Retinal pigment epithelial cell (primary cell): ENCODE measurements at regions not wholly inside any gene's neighbourhood (a gene's known extent, or its start where the extent isn't known, plus 50 kb on each side); places are given as distances from the start of the nearest gene placed in this dataset.

Experiments used
- DNase-seq: peaks from one replicate; pipeline ENCODE4 v3.0.0-alpha.2; 2010; ENCODE audit warnings: low read depth
- H3K4me3 ChIP-seq: 2 replicates; pipeline ENCODE4 v1.5.1; 2011; ENCODE audit warnings: mild to moderate bottlenecking, low read length, control low read depth, moderate library complexity
- TF ChIP-seq, protein P1 (sequence below): conservative IDR thresholded peaks from 2 replicates; pipeline ENCODE4 v1.5.1; 2011; ENCODE audit warnings: low read depth, low read length, control low read depth, inconsistent platforms

DNA sequence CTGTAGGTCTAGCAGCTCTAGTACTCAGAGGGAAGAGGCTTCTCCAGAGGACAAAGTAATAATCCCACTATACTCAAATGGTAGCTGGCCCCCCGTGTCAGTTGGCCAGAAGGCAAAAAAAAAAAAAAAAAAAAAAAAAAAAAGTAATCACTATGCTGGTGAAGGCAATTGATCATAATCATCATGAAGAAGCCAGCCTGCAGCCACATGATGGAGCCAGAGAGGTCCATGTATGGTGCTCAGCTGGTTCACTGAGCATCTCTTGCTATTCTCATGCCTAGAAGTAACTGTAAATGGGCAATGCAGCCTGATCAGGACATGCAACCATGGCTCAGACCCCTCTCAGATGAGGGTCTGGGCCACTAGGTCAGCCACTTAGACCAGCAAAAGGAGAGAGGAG is 378.8 kb downstream of the MED13L start:
- H3K4me3 ChIP-seq: no peak overlapping the region
- TF ChIP-seq, protein P1, sequence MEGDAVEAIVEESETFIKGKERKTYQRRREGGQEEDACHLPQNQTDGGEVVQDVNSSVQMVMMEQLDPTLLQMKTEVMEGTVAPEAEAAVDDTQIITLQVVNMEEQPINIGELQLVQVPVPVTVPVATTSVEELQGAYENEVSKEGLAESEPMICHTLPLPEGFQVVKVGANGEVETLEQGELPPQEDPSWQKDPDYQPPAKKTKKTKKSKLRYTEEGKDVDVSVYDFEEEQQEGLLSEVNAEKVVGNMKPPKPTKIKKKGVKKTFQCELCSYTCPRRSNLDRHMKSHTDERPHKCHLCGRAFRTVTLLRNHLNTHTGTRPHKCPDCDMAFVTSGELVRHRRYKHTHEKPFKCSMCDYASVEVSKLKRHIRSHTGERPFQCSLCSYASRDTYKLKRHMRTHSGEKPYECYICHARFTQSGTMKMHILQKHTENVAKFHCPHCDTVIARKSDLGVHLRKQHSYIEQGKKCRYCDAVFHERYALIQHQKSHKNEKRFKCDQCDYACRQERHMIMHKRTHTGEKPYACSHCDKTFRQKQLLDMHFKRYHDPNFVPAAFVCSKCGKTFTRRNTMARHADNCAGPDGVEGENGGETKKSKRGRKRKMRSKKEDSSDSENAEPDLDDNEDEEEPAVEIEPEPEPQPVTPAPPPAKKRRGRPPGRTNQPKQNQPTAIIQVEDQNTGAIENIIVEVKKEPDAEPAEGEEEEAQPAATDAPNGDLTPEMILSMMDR: no peak

GRCh38 chr12:115897729-115898128 is 379.8 kb downstream of the MED13L start:
- no peak overlapping the region for H3K4me3 ChIP-seq
- TF ChIP-seq, protein P1: no peak
- DNase-seq: no peak

More for the DNA sequence above, 378.8 kb downstream of the MED13L start:
- no peak for DNase-seq

DNA sequence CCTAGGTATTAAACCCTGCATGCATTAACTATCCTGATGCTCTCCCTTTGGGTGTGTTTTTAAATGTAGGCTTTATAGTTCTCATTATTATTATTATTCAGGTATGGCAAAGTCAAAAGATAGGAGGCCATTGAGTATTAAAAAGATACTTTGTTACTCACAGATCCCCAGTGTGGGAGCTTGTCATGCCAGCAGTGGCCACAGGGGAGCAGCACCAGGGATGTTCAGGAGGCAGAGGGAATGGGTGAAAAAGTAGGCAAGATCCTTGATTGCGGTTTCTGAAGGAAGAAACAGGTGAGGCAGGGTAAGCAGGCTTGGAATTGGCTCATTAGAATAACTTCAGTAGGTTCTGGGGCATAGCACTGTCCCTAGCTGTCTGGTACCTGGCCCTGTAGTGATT is 382.2 kb downstream of the MED13L start:
- no peak for DNase-seq
- TF ChIP-seq, protein P1: no peak
- H3K4me3 ChIP-seq: no peak overlapping the region

DNA sequence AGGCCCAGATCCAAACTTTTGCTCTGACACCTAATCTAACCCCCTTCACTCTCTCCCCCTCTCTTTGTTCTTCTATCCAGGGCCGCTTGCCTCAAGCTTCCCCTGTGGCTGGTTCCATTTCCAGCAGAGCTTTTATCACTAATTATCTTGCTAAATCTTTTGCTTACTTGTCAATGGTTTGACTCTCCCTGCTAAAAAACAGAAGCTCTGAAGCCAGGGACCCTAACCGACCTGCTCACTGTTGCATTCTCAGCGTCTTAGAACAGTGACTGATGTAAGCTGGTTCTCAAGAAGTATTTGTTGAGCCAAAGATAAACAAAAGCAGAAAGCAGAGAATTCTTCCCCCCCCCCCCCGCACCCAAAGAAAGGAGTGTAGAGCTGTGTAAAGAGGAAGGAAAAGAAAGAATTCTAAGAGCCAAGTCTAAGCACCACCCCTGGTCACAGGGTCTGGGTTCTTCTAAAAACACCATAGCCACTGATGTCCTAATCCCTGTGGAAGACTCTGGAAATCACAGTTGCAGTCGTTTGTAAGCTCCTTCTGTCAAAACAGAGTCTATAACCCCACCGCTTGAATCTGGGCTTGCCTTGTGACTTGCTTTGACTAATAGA is 385.8 kb downstream of the MED13L start:
- TF ChIP-seq, protein P1: no peak
- H3K4me3 ChIP-seq: no peak overlapping the region
- no peak for DNase-seq

DNA sequence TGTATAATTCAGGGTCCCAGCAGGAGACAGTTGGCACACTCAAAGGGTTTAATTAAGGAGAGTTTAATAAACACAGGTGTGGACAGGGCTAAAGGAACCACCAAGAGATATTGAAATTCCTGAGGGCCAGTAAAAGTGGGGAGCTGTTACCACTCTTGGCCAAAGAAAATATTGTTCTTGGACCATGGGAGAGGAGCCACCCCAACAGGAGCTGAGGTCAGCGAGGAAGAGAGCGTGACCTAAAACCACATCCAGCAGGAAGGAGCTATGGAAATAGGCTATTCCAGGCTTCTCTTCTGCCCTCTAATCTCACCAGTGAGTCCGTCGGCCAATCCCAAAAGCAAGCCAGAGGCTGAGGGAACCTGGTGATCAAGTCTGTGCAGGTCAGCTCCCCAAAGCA is 390.8 kb downstream of the MED13L start:
- no peak for DNase-seq
- TF ChIP-seq, protein P1: no peak
- no peak overlapping the region for H3K4me3 ChIP-seq

DNA sequence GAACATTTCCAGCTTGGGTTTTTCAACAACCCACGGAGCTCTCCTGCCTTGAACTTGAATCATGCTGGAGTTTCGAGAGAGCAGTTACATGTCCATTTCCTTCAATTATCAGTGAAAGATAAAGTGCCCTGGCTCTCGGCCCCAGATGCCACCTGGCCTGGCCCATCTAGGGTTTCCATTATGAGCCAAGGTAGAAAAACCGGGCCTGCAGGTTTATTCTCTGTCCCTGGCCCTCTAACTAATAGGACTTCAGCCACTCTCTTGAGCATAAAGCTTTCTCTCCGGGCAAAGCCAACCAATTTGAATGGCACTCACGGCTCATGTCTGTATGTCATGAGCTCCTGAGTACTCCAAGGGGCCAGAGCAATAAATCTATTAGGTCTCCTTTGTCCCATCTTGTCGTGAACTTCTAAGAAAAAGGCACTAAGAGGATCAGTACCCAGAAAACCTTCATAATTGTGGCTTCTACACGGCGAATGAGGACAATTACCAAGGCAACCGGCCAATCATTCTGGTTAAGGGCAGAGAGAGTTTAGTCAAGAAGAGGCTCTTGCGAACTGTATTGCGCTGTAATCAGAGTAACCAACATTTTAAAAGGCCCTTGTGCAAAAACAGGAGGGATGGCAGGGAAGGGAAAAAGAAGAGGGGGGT is 392.3 kb downstream of the MED13L start:
- TF ChIP-seq, protein P1: no peak
- no peak for DNase-seq
- no peak overlapping the region for H3K4me3 ChIP-seq

GRCh38 chr12:115882936-115883335 is 394.6 kb downstream of the MED13L start:
- TF ChIP-seq, protein P1: no peak
- H3K4me3 ChIP-seq: no peak overlapping the region
- no peak for DNase-seq
